SK-N-MC (cell line): ENCODE measurements at regions not wholly inside any gene's neighbourhood (a gene's known extent, or its start where the extent isn't known, plus 50 kb on each side); places are given as distances from the start of the nearest gene placed in this dataset.

Source experiments
- DNase-seq: peaks from one replicate; pipeline ENCODE4 v3.0.0-alpha.2; 2011; ENCODE audit warnings: low read depth, low spot score
- H3K27ac ChIP-seq: fragments of 200-600 bp; sonication (generic); 2 replicates; pipeline ENCODE4 v1.5.1; 2016; ENCODE audit warnings: mixed run types
- H3K36me3 ChIP-seq: fragments of 200-600 bp; sonication (generic); 2 replicates; pipeline ENCODE4 v1.6.1; 2017; ENCODE audit warnings: antibody characterized with exemption, low read length, mixed read lengths; ENCODE audit not compliant: insufficient read depth
- H3K4me3 ChIP-seq: fragments of 200-600 bp; sonication (generic); 2 replicates; pipeline ENCODE4 v1.5.1; 2016
- H3K9ac ChIP-seq: fragments of 200-600 bp; sonication (generic); 2 replicates; pipeline ENCODE4 v1.8.0; 2017; ENCODE audit warnings: mixed run types, mixed read lengths; ENCODE audit not compliant: insufficient read length
- H3K9me3 ChIP-seq: fragments of 200-600 bp; sonication (generic); 2 replicates; pipeline ENCODE4 v1.6.1; 2017; ENCODE audit warnings: low read depth, mild to moderate bottlenecking, antibody characterized with exemption, low read length, moderate library complexity, mixed read lengths
- EZH2 ChIP-seq: fragments of 200-600 bp; sonication (generic); IDR thresholded peaks from one replicate; pipeline ENCODE4 v1.6.1; 2017; ENCODE audit warnings: antibody characterized with exemption
- FOXP2 ChIP-seq: optimal IDR thresholded peaks from 2 replicates; pipeline ENCODE3; 2011; ENCODE audit warnings: mild to moderate bottlenecking, moderate library complexity; ENCODE audit not compliant: insufficient read depth; ENCODE audit errors: extremely low read length, control extremely low read depth
- POLR2AphosphoS5 ChIP-seq: IDR thresholded peaks from 2 replicates; pipeline ENCODE4 v1.6.1; 2012; ENCODE audit warnings: mild to moderate bottlenecking, low read depth, low read length, borderline replicate concordance

DNA sequence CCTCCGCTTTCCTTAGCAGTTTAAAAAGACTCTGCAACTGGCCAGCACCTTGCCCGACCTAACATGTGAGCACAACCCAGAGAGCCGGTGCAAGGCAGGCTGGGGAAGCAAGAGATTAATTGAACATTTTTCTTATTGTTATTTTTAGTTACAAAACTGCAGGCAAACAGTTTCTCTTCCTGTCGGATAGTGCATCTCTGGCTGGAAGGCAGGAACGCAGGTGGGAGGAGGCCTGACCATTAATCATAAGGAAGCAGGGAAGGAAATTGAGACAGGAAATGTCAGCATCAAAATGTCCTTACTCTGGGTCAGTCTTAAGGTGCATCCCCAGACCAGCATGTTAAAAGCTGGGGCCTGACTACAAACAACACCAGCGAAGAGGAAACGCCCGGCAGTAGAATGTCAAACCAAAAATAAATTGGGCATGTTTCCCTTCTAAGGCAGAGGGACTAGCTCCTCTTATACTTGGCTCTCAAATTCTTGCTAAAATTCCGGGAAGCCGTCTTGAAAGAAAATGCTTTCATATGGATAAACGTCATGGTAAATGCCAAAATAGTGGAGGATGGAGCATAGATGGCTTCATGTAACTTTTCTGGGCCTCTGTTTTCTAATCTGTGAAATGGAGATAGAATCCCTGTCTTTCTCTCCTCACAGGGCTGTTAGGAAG lies 226.8 kb downstream of the RAP2A start:
- no peaks in the 10 kb centered on the region for H3K36me3 ChIP-seq
- no peak overlapping the region for H3K4me3 ChIP-seq
- no peak for TF ChIP-seq FOXP2
- TF ChIP-seq POLR2AphosphoS5 = no peak
- no peak for TF ChIP-seq EZH2
- H3K9ac ChIP-seq = no peak overlapping the region
- H3K27ac ChIP-seq = no peak overlapping the region
- DNase-seq = no peak
- no peaks in the 10 kb centered on the region for H3K9me3 ChIP-seq

DNA sequence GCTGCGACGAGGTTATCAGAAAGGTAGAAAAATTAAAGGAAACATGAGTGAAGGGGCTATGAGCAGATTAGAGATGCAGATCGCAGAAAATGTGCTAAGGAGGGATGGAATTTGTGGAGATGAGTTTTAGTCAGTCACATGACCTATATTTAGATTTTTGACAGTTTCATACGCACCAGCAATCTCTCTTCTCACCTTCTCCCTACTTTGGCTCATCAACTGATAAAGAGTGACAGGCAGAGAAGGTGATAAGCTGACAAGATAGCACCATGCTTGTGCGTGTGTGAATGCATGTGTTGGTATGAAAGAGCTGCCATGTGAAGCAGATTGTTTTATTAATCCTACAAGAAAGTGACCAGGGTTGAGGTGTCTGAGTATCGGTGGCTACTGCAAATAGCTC lies 252.6 kb downstream of the RAP2A start:
- Histone ChIP-seq H3K27ac (no peak overlapping the region), H3K9me3 (no peaks in the 10 kb centered on the region), H3K9ac (no peak overlapping the region), H3K36me3 (no peaks in the 10 kb centered on the region), H3K4me3 (no peak overlapping the region)
- DNase-seq = no peak
- TF ChIP-seq POLR2AphosphoS5 (no peak), EZH2 (no peak)

DNA sequence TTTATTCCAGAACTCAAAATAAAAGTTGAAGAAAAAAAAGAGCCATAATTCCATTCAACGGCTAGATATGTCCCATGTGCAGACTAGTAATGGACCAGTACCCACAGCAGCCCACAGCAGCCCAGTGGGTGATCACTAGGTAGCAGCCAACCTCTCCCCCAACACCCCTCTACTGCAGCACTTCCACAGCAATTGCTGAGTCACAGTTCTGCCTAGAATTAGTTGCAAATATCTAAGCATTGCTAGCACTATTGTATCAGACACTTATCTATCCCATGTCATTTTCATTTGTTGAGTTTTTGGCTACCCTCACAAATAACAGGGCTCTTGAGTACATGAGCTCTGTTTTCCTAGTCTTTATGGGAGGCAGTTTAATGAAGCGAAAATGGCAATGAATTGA lies 258.7 kb downstream of the RAP2A start:
- no peak for DNase-seq
- Histone ChIP-seq H3K9ac (no peak overlapping the region), H3K4me3 (no peak overlapping the region), H3K9me3 (no peaks in the 10 kb centered on the region), H3K27ac (no peak overlapping the region), H3K36me3 (no peaks in the 10 kb centered on the region)
- TF ChIP-seq FOXP2 = no peak
- no peak for TF ChIP-seq EZH2
- no peak for TF ChIP-seq POLR2AphosphoS5

DNA sequence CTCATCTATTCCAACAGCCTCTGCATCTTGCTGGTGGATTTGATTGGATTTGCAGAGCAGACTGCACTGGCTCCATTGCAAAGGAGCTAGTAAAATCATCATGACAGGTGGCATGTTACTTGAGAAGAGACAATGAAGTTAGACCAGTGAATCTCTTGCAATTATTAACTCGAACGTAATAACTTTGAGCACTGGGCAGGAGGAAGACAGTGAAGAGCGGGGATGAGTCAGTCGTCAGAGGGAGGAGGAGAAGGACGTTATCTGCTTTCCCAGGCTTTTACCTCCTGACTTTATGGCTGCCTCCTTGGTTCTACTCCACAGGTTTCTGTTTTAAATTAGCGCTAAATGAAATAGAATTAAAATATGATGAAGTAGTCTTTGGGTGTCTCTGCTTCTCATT lies 257.8 kb upstream of the IPO5 start:
- TF ChIP-seq POLR2AphosphoS5 (no peak), FOXP2 (no peak), EZH2 (no peak)
- H3K9me3 ChIP-seq = no peaks in the 10 kb centered on the region
- no peak for DNase-seq
- no peaks in the 10 kb centered on the region for H3K36me3 ChIP-seq
- no peak overlapping the region for H3K4me3 ChIP-seq
- H3K27ac ChIP-seq = no peak overlapping the region
- H3K9ac ChIP-seq = no peak overlapping the region

DNA sequence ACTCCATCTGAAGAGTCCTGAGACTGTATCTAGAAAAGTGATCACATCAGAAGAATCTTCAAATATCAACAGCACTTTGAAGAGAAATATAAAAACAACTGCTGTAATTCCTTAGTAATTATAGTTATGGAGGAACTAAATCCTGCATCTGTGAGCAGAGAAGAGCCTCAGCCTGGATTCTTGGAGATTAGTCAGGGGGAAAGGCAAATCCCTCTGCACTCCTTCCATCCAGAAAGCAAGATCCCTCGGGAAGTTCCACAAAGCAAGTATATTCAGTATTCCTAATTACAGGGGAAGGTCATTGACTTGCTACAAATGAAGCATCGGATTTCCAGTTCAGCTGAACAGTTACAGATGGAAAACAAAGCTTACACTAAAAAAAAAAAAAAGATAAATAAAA lies 256.6 kb upstream of the IPO5 start:
- no peak for TF ChIP-seq EZH2
- no peak for TF ChIP-seq POLR2AphosphoS5
- TF ChIP-seq FOXP2 = no peak
- H3K27ac ChIP-seq = no peak overlapping the region
- H3K4me3 ChIP-seq = no peak overlapping the region
- DNase-seq = no peak
- no peaks in the 10 kb centered on the region for H3K36me3 ChIP-seq
- no peak overlapping the region for H3K9ac ChIP-seq
- no peaks in the 10 kb centered on the region for H3K9me3 ChIP-seq

DNA sequence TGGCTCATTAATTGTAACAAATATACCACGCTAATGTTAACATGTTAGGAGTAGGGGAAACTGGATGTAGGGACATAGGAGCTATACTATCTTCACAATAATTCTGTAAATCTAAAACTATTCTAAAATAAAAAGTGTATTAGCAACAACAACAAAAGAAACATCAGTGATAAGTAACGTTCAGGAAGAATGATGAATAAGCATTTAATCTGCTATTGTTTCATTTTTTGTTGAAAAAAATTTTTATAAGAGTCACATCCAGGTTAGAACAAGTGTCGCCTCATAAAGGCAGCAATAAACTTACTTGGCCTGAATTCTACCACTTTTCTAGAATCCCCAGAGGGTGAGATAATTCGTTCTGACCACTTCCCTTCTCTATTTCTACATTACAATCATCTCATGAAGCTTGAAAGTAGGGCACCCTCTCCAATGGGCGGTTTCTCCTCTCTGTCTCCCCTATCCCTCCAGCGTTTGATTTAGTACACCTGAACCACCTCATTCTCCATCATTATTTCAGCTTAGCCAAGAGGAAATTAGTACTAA lies 253.1 kb upstream of the IPO5 start:
- Histone ChIP-seq H3K9ac (no peak overlapping the region), H3K36me3 (no peaks in the 10 kb centered on the region), H3K4me3 (no peak overlapping the region), H3K9me3 (no peaks in the 10 kb centered on the region), H3K27ac (no peak overlapping the region)
- DNase-seq = no peak
- TF ChIP-seq FOXP2 (no peak), EZH2 (no peak), POLR2AphosphoS5 (no peak)

DNA sequence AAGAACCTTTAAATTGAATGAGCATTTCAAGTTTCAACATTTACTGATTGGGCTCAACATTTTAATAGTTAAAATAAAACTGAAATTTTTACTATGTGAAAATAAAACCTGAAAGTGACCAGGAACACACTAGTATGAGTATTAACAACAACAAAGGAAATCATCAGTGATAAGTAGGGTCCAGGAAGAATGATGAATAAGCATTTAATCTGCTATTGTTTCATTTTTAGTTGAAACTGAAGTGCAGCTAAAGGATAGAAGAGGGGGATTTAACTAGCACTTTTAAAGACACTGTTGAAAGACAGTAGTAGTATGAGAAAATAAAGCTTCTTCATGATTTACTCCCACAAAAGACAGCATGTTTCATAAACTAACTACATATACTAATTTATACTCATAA lies 250.9 kb upstream of the IPO5 start:
- TF ChIP-seq POLR2AphosphoS5 = no peak
- no peak for TF ChIP-seq EZH2
- TF ChIP-seq FOXP2 = no peak
- DNase-seq = no peak
- no peak overlapping the region for H3K27ac ChIP-seq
- no peak overlapping the region for H3K9ac ChIP-seq
- H3K36me3 ChIP-seq = no peaks in the 10 kb centered on the region
- no peak overlapping the region for H3K4me3 ChIP-seq
- no peaks in the 10 kb centered on the region for H3K9me3 ChIP-seq

DNA sequence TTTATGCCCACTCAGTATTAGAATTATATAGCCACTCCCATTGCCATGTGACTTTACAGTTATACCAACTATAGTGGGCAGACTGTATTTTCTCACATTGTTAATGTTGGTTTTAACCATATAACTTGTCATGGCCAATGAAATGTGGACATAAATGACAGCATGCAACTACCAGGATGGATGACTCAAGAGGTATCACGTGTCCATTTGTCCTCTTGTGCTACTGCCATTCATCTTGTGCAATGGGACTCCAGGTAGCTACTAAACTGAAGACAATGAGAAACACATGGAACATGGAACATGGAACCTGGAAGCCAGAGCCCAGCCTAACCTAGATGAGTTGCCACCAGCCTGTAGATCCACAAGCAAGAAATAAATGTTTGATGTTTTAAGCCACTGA lies 242.7 kb upstream of the IPO5 start:
- DNase-seq = no peak
- TF ChIP-seq EZH2 = no peak
- no peak for TF ChIP-seq POLR2AphosphoS5
- no peak for TF ChIP-seq FOXP2
- Histone ChIP-seq H3K9ac (no peak overlapping the region), H3K4me3 (no peak overlapping the region), H3K36me3 (no peaks in the 10 kb centered on the region), H3K9me3 (no peaks in the 10 kb centered on the region), H3K27ac (no peak overlapping the region)

DNA sequence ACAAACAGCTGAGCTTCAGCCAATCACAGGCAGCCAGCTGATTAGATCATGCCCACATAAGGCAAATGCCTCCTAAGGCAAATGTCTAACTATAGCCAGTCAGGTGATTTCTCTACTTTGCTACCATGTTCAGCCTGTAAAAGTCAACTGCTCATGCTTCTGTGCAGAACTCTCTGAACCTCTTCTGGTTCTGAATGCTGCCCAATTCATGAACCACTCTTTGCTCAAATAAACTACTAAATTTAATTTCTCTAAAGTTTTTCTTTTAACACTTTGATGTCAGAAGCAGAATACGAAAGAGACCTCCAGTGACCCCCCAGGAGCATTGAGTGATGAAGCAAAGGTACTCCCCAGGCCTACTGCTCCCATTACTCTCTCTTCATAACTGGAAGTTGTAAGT lies 240.7 kb upstream of the IPO5 start:
- Histone ChIP-seq H3K4me3 (no peak overlapping the region), H3K9me3 (no peaks in the 10 kb centered on the region), H3K9ac (no peak overlapping the region), H3K36me3 (no peaks in the 10 kb centered on the region), H3K27ac (no peak overlapping the region)
- TF ChIP-seq EZH2 = no peak
- TF ChIP-seq POLR2AphosphoS5 = no peak
- no peak for TF ChIP-seq FOXP2
- no peak for DNase-seq
